ENCODE measurements at regions not wholly inside any gene's neighbourhood (a gene's known extent, or its start where the extent isn't known, plus 50 kb on each side); places are given as distances from the start of the nearest gene placed in this dataset.

GRCh38 chr14:104254735-104255400 is 116.5 kb downstream of the KIF26A start:
- Histone ChIP-seq H3K27ac (no peak overlapping the region), H3K4me2 (no peak overlapping the region), H3K4me3 (no peak overlapping the region), H4K20me1 (ENCODE audit: insufficient read depth, poor library complexity, severe bottlenecking) (no peaks in the 10 kb centered on the region), H3K4me1 (ENCODE audit: insufficient read depth) (no peaks in the 10 kb centered on the region), H3K27me3 (no peaks in the 10 kb centered on the region), H3K36me3 (replicated peaks; ENCODE audit: insufficient read depth, low read depth) (no peaks in the 10 kb centered on the region), H2AFZ (no peak overlapping the region), H3K9me3 (ENCODE audit: low read depth) (no peaks in the 10 kb centered on the region), H3K79me2 (no peaks in the 10 kb centered on the region), H3K9me2 (replicated peaks; ENCODE audit: insufficient read depth) (no peaks in the 10 kb centered on the region)
- TF ChIP-seq CTCF (IDR thresholded peaks at IDR 0.05; ENCODE audit: poor library complexity) (no peak), EZH2 (IDR thresholded peaks at IDR 0.05; ENCODE audit: borderline replicate concordance) (no peak), EZH2phosphoT487 (IDR thresholded peaks at IDR 0.05; ENCODE audit: low read depth, severe bottlenecking, unreplicated experiment) (no peak)
- 67% methylated on average over 13 of the region's 13 CpGs for WGBS (ENCODE audit: low lambda C conversion rate, missing lambda C conversion rate)
- no peak for DNase-seq (ENCODE audit: low spot score)

- H3K4me1 ChIP-seq (ENCODE audit: insufficient read depth) = no peaks in the 10 kb centered on the region
- 87% methylated on average over 2 of the region's 2 CpGs for WGBS (ENCODE audit: low lambda C conversion rate, missing lambda C conversion rate)
- TF ChIP-seq EZH2 (IDR thresholded peaks at IDR 0.05; ENCODE audit: borderline replicate concordance) (no peak), EZH2phosphoT487 (IDR thresholded peaks at IDR 0.05; ENCODE audit: low read depth, severe bottlenecking, unreplicated experiment) (no peak), CTCF (IDR thresholded peaks at IDR 0.05; ENCODE audit: poor library complexity) (no peak)
- no peak overlapping the region for H2AFZ ChIP-seq
- H3K36me3 ChIP-seq (replicated peaks; ENCODE audit: insufficient read depth, low read depth) = no peaks in the 10 kb centered on the region
- no peaks in the 10 kb centered on the region for H3K9me3 ChIP-seq (ENCODE audit: low read depth)
- DNase-seq (ENCODE audit: low spot score) = no peak
- no peak overlapping the region for H3K4me3 ChIP-seq
- H3K4me2 ChIP-seq = no peak overlapping the region
- H3K27ac ChIP-seq = no peak overlapping the region
- H3K27me3 ChIP-seq = no peaks in the 10 kb centered on the region
- no peaks in the 10 kb centered on the region for H4K20me1 ChIP-seq (ENCODE audit: insufficient read depth, poor library complexity, severe bottlenecking)
- no peaks in the 10 kb centered on the region for H3K79me2 ChIP-seq
- no peaks in the 10 kb centered on the region for H3K9me2 ChIP-seq (replicated peaks; ENCODE audit: insufficient read depth)
These were observed 117.6 kb downstream of the KIF26A start for GRCh38 chr14:104256025-104256424.

GRCh38 chr14:104262515-104263514 is 124.4 kb downstream of the KIF26A start:
- no peaks in the 10 kb centered on the region for H3K36me3 ChIP-seq (replicated peaks; ENCODE audit: insufficient read depth, low read depth)
- no peak overlapping the region for H3K4me3 ChIP-seq
- H3K79me2 ChIP-seq = no peaks in the 10 kb centered on the region
- no peaks in the 10 kb centered on the region for H3K27me3 ChIP-seq
- 96% methylated on average over 9 of the region's 16 CpGs for WGBS (ENCODE audit: low lambda C conversion rate, missing lambda C conversion rate)
- no peaks in the 10 kb centered on the region for H3K4me1 ChIP-seq (ENCODE audit: insufficient read depth)
- H3K4me2 ChIP-seq = no peak overlapping the region
- H3K9me3 ChIP-seq (ENCODE audit: low read depth) = no peaks in the 10 kb centered on the region
- no peak overlapping the region for H2AFZ ChIP-seq
- H3K9me2 ChIP-seq (replicated peaks; ENCODE audit: insufficient read depth) = no peaks in the 10 kb centered on the region
- H4K20me1 ChIP-seq (ENCODE audit: insufficient read depth, poor library complexity, severe bottlenecking) = no peaks in the 10 kb centered on the region
- no peak overlapping the region for H3K27ac ChIP-seq
- no peak for TF ChIP-seq EZH2phosphoT487 (IDR thresholded peaks at IDR 0.05; ENCODE audit: low read depth, severe bottlenecking, unreplicated experiment)
- no peak for TF ChIP-seq EZH2 (IDR thresholded peaks at IDR 0.05; ENCODE audit: borderline replicate concordance)
- no peak for TF ChIP-seq CTCF (IDR thresholded peaks at IDR 0.05; ENCODE audit: poor library complexity)
- no peak for DNase-seq (ENCODE audit: low spot score)
